ENCODE measurements at regions not wholly inside any gene's neighbourhood (a gene's known extent, or its start where the extent isn't known, plus 50 kb on each side); places are given as distances from the start of the nearest gene placed in this dataset.

- DNase-seq (ENCODE audit: insufficient read length, low spot score) (no peak), FAIRE-seq (no peak)
- TF ChIP-seq, protein P1, sequence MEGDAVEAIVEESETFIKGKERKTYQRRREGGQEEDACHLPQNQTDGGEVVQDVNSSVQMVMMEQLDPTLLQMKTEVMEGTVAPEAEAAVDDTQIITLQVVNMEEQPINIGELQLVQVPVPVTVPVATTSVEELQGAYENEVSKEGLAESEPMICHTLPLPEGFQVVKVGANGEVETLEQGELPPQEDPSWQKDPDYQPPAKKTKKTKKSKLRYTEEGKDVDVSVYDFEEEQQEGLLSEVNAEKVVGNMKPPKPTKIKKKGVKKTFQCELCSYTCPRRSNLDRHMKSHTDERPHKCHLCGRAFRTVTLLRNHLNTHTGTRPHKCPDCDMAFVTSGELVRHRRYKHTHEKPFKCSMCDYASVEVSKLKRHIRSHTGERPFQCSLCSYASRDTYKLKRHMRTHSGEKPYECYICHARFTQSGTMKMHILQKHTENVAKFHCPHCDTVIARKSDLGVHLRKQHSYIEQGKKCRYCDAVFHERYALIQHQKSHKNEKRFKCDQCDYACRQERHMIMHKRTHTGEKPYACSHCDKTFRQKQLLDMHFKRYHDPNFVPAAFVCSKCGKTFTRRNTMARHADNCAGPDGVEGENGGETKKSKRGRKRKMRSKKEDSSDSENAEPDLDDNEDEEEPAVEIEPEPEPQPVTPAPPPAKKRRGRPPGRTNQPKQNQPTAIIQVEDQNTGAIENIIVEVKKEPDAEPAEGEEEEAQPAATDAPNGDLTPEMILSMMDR (IDR thresholded peaks at IDR 0.05; ENCODE audit: insufficient read depth, missing control alignments), result no peak
These were observed 118.1 kb downstream of the CCDC34 start for GRCh38 chr11:27244900-27245299.

DNA sequence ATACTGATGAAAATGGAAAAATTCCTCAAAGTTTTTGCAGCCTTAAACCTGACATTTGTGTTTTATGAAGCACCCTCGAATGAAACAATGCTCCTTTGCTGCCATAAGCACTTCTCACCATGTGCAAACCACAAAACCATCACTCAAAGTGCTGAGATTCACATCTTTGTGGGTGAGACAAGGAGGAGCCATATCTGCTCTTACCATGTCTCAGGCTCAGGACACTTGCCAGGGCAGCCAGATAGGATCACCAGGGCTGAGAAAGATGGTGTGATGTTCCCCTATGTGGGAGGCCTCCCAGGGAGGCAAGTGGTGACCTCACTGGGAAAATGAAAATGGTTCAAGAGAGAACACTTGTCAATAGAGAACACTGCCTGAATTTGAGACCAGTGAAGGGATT is 120.4 kb downstream of the CCDC34 start:
- FAIRE-seq (no peak), DNase-seq (ENCODE audit: insufficient read length, low spot score) (no peak)
- TF ChIP-seq, protein P1 (IDR thresholded peaks at IDR 0.05; ENCODE audit: insufficient read depth, missing control alignments), result no peak

DNA sequence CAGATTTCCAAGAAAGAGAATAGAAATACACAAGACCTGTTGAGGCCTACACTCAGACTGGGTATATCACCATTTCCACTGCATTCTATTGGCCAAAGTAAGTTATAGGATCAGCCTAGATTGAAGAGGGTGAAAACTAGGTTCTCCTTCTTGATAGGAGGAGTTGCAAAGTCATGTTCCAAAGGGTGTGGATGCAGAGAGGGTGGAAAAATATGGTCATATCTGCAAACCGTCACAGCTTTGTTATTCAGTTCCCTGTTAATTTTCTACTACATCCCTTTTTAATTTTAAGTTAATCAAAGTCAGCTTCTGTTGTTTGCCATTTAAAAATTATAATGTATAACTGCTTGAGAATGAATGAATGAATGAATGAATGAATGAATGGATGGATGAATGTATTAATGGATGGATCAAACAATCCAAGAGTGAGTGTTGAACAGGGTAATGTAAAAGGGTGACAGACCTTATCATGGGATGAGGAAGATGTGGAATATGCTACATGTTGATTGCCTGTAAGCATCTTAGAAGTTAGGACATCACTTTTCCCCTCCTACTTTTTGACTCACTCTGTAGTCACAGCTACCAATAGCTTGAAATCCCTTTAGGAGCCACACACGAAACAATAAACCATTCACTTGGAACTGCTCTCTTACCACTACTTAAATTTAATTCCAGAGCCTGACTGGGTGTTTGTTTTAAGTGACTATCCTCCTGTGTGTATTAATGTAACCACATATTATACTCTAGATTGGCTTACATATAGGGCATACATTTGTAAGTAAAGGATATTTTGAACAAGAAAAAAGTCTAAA is 121.5 kb downstream of the CCDC34 start:
- DNase-seq (ENCODE audit: insufficient read length, low spot score), result no peak
- TF ChIP-seq, protein P1 (IDR thresholded peaks at IDR 0.05; ENCODE audit: insufficient read depth, missing control alignments), result no peak
- FAIRE-seq, result no peak

- no peak for DNase-seq (ENCODE audit: insufficient read length, low spot score)
- TF ChIP-seq, protein P1 (IDR thresholded peaks at IDR 0.05; ENCODE audit: insufficient read depth, missing control alignments), result no peak
- FAIRE-seq, result no peak
These were observed 123.6 kb downstream of the CCDC34 start for GRCh38 chr11:27239305-27239942.

DNA sequence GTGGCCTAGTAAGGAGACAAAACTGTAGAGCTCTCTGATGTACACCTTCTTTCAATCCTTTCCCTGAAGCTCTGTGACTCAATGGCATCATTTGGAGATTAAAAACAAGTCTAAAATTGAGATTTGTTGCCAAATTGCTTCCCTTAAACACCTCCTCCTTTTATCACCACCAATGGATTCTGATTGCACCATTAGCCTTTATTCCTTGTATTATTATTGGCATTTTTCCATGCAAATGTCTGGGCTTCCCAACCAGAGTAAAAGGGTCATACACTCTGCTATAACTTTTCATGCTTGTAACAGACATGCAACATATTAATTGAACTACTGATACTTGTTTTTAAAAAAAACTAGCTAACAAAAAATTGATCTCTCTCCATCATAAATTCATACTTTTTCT is 124.2 kb downstream of the CCDC34 start:
- no peak for FAIRE-seq
- no peak for DNase-seq (ENCODE audit: insufficient read length, low spot score)
- TF ChIP-seq, protein P1 (IDR thresholded peaks at IDR 0.05; ENCODE audit: insufficient read depth, missing control alignments), result no peak

DNA sequence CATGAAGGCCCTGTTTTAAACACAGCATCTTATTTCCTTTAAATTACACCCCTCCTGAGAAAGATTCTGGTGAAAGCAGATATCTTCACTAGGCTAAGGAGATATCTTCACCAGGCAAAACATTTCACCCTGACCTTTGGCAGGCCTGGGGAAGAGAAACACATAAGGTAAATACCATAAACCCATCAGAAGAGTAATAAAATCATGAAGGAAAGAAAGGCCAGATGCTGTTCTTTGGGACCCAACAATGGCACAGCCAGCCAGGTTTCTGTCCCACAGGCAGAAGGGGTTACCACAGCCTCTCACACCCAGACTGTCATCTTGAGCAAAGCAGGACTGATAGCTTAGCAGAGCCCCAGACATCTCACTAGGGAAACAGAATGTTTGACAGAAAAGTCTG is 125.4 kb downstream of the CCDC34 start:
- DNase-seq (ENCODE audit: insufficient read length, low spot score) (no peak), FAIRE-seq (no peak)
- TF ChIP-seq, protein P1 (IDR thresholded peaks at IDR 0.05; ENCODE audit: insufficient read depth, missing control alignments), result no peak

GRCh38 chr11:27234961-27235360 is 128.1 kb downstream of the CCDC34 start:
- FAIRE-seq (no peak), DNase-seq (ENCODE audit: insufficient read length, low spot score) (no peak)
- TF ChIP-seq, protein P1 (IDR thresholded peaks at IDR 0.05; ENCODE audit: insufficient read depth, missing control alignments), result no peak

Measured in D721Med (cell line).